ENCODE measurements at regions not wholly inside any gene's neighbourhood (a gene's known extent, or its start where the extent isn't known, plus 50 kb on each side); places are given as distances from the start of the nearest gene placed in this dataset.

- no peaks in the 10 kb centered on the region for H3K9me3 ChIP-seq (ENCODE audit: control insufficient read depth in 1 of 2, low read length in 2 of 2)
- H3K4me3 ChIP-seq (ENCODE audit: low read depth in 1 of 2, low read length in 2 of 2), result no peak overlapping the region
- H3K36me3 ChIP-seq (ENCODE audit: control insufficient read depth in 1 of 2, insufficient read depth in 2 of 2, low read length in 2 of 2), result no peaks in the 10 kb centered on the region
- H3K27ac ChIP-seq (ENCODE audit: low read length), result no peak overlapping the region
- peaks cover 0 to 3% of the 10 kb centered on the region in 2 donors for H3K4me1 ChIP-seq (ENCODE audit: control insufficient read depth in 1 of 2, insufficient read depth in 2 of 2, low read length in 2 of 2)
- no peaks in the 10 kb centered on the region for H3K27me3 ChIP-seq (ENCODE audit: low read depth, low read length)
Observed at GRCh38 chr16:48054881-48055601, 100.8 kb downstream of the ABCC12 start.

- no peaks in the 10 kb centered on the region for H3K36me3 ChIP-seq (ENCODE audit: control insufficient read depth in 1 of 2, insufficient read depth in 2 of 2, low read length in 2 of 2)
- peaks cover 0 to 3% of the 10 kb centered on the region in 2 donors for H3K4me1 ChIP-seq (ENCODE audit: control insufficient read depth in 1 of 2, insufficient read depth in 2 of 2, low read length in 2 of 2)
- no peaks in the 10 kb centered on the region for H3K27me3 ChIP-seq (ENCODE audit: low read depth, low read length)
- no peak overlapping the region for H3K27ac ChIP-seq (ENCODE audit: low read length)
- H3K9me3 ChIP-seq (ENCODE audit: control insufficient read depth in 1 of 2, low read length in 2 of 2), result no peaks in the 10 kb centered on the region
- no peak overlapping the region for H3K4me3 ChIP-seq (ENCODE audit: low read depth in 1 of 2, low read length in 2 of 2)
Observed at GRCh38 chr16:48053418-48053745, 102.4 kb downstream of the ABCC12 start.

DNA sequence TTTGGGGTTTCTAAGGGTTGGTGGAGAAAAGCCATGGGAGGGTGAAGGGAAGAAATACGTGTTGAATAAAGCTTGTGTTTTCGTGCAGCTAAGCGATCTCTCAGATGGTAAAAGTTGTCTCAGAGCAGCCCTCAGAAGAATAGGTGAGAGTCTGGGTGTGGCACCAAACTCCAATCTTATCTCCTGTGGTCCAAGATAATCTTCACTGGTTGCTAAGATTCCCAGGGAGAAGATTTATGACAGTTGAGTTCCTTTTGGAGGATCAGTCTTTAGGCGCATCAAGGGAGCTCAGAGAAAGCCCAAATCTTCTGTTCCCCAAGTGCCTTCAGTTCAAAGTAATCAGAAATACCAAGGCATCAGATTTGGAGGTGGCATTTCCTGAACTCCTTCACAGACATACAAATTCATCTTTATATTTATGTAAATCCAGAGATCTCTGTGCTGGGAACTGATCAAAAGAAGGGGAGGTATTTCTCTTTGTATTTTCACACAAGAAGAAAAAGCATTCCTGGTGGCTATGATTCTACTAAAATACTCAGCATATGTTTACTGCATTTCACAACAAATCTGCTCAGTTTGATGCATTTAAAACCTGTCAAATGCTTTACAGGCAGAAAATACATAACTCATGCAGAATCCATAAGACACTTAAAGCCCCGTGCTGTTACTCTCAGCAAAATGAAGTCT is 102.9 kb downstream of the ABCC12 start:
- peaks cover 0 to 3% of the 10 kb centered on the region in 2 donors for H3K4me1 ChIP-seq (ENCODE audit: control insufficient read depth in 1 of 2, insufficient read depth in 2 of 2, low read length in 2 of 2)
- no peak overlapping the region for H3K27ac ChIP-seq (ENCODE audit: low read length)
- no peaks in the 10 kb centered on the region for H3K36me3 ChIP-seq (ENCODE audit: control insufficient read depth in 1 of 2, insufficient read depth in 2 of 2, low read length in 2 of 2)
- no peaks in the 10 kb centered on the region for H3K9me3 ChIP-seq (ENCODE audit: control insufficient read depth in 1 of 2, low read length in 2 of 2)
- no peak overlapping the region for H3K4me3 ChIP-seq (ENCODE audit: low read depth in 1 of 2, low read length in 2 of 2)
- H3K27me3 ChIP-seq (ENCODE audit: low read depth, low read length), result no peaks in the 10 kb centered on the region

DNA sequence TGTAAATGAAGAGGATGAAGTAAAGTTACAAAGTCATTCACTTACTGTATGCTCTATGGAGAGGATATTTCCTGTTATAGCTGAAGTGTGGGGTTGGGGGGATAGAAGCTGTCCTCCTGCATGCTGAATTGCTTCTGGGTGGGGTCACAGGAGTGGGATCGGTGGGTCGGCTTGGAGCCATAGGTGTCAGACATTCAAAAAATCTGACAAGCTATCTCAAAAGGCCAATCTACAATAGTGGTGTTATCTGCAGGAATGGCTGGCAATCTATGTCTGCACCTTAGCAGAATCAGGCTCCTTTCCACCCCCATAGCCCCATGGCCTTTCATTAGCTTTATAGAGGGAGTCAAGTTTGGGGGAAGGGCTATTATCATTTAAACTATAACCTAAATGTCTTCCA is 104.9 kb downstream of the ABCC12 start:
- Histone ChIP-seq H3K4me3 (ENCODE audit: low read depth in 1 of 2, low read length in 2 of 2) (no peak overlapping the region), H3K9me3 (ENCODE audit: control insufficient read depth in 1 of 2, low read length in 2 of 2) (no peaks in the 10 kb centered on the region), H3K27me3 (ENCODE audit: low read depth, low read length) (no peaks in the 10 kb centered on the region), H3K36me3 (ENCODE audit: control insufficient read depth in 1 of 2, insufficient read depth in 2 of 2, low read length in 2 of 2) (no peaks in the 10 kb centered on the region), H3K27ac (ENCODE audit: low read length) (no peak overlapping the region), H3K4me1 (ENCODE audit: control insufficient read depth in 1 of 2, insufficient read depth in 2 of 2, low read length in 2 of 2) (peaks cover 0 to 3% of the 10 kb centered on the region in 2 donors)

DNA sequence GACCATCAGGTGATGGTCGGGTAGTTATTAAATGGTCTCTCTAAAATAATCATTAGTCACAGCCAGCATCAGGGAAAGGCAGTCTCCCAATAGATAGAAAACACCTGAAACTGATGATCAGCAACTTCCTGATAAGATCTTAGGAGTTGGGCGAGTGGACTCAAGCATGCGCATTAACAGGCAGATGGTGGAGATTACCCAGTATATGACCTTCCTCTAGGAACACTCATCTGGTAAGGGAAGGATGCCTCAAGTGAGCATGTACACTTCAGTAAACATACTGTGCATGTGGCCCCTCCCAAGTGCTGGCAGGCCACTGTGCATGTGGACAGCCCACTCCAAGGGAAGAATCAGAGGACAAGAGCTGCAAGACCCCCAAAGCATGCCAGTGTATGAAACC is 105.9 kb downstream of the ABCC12 start:
- Histone ChIP-seq H3K9me3 (ENCODE audit: control insufficient read depth in 1 of 2, low read length in 2 of 2) (no peaks in the 10 kb centered on the region), H3K27me3 (ENCODE audit: low read depth, low read length) (no peaks in the 10 kb centered on the region), H3K36me3 (ENCODE audit: control insufficient read depth in 1 of 2, insufficient read depth in 2 of 2, low read length in 2 of 2) (no peaks in the 10 kb centered on the region), H3K4me1 (ENCODE audit: control insufficient read depth in 1 of 2, insufficient read depth in 2 of 2, low read length in 2 of 2) (peaks cover 0 to 1% of the 10 kb centered on the region in 2 donors), H3K4me3 (ENCODE audit: low read depth in 1 of 2, low read length in 2 of 2) (no peak overlapping the region), H3K27ac (ENCODE audit: low read length) (no peak overlapping the region)

- Histone ChIP-seq H3K36me3 (ENCODE audit: control insufficient read depth in 1 of 2, insufficient read depth in 2 of 2, low read length in 2 of 2) (no peaks in the 10 kb centered on the region), H3K4me3 (ENCODE audit: low read depth in 1 of 2, low read length in 2 of 2) (no peak overlapping the region), H3K4me1 (ENCODE audit: control insufficient read depth in 1 of 2, insufficient read depth in 2 of 2, low read length in 2 of 2) (no peaks in the 10 kb centered on the region), H3K27me3 (ENCODE audit: low read depth, low read length) (no peaks in the 10 kb centered on the region), H3K9me3 (ENCODE audit: control insufficient read depth in 1 of 2, low read length in 2 of 2) (peaks cover 0 to 3% of the 10 kb centered on the region in 2 donors), H3K27ac (ENCODE audit: low read length) (no peak overlapping the region)
Observed at GRCh38 chr16:48047720-48048119, 108.1 kb downstream of the ABCC12 start.

DNA sequence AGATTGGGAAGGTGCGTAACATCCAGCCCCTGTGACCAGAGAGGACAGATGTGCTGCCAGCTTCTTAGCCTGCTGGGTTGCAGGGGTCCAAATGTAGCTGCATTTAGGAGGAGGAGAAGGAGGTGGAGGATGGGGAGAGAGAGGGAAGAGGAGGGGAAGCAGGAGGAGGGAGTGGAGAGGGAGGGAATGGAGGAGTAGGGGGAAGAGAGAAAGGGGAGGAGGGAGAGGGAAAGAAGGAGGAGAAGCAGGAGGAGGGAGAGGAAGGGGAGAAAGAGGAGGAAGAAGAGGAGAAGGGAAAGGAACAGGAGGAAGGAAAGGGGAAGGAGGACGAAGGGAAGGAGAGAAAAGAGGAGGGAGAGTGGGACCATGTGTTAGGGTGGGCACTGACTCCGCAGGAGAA is 108.6 kb downstream of the ABCC12 start:
- no peaks in the 10 kb centered on the region for H3K36me3 ChIP-seq (ENCODE audit: control insufficient read depth in 1 of 2, insufficient read depth in 2 of 2, low read length in 2 of 2)
- H3K27me3 ChIP-seq (ENCODE audit: low read depth, low read length), result no peaks in the 10 kb centered on the region
- no peak overlapping the region for H3K4me3 ChIP-seq (ENCODE audit: low read depth in 1 of 2, low read length in 2 of 2)
- H3K9me3 ChIP-seq (ENCODE audit: control insufficient read depth in 1 of 2, low read length in 2 of 2), result peaks cover 0 to 3% of the 10 kb centered on the region in 2 donors
- H3K27ac ChIP-seq (ENCODE audit: low read length), result no peak overlapping the region
- no peaks in the 10 kb centered on the region for H3K4me1 ChIP-seq (ENCODE audit: control insufficient read depth in 1 of 2, insufficient read depth in 2 of 2, low read length in 2 of 2)

GRCh38 chr16:48044117-48044516 is 111.7 kb downstream of the ABCC12 start:
- peaks cover 0 to 3% of the 10 kb centered on the region in 2 donors for H3K9me3 ChIP-seq (ENCODE audit: control insufficient read depth in 1 of 2, low read length in 2 of 2)
- H3K36me3 ChIP-seq (ENCODE audit: control insufficient read depth in 1 of 2, insufficient read depth in 2 of 2, low read length in 2 of 2), result no peaks in the 10 kb centered on the region
- no peaks in the 10 kb centered on the region for H3K27me3 ChIP-seq (ENCODE audit: low read depth, low read length)
- no peaks in the 10 kb centered on the region for H3K4me1 ChIP-seq (ENCODE audit: control insufficient read depth in 1 of 2, insufficient read depth in 2 of 2, low read length in 2 of 2)
- no peak overlapping the region for H3K4me3 ChIP-seq (ENCODE audit: low read depth in 1 of 2, low read length in 2 of 2)
- no peak overlapping the region for H3K27ac ChIP-seq (ENCODE audit: low read length)

GRCh38 chr16:48041981-48042421 is 113.8 kb downstream of the ABCC12 start:
- H3K4me1 ChIP-seq (ENCODE audit: control insufficient read depth in 1 of 2, insufficient read depth in 2 of 2, low read length in 2 of 2), result no peaks in the 10 kb centered on the region
- H3K27me3 ChIP-seq (ENCODE audit: low read depth, low read length), result no peaks in the 10 kb centered on the region
- H3K27ac ChIP-seq (ENCODE audit: low read length), result no peak overlapping the region
- H3K4me3 ChIP-seq (ENCODE audit: low read depth in 1 of 2, low read length in 2 of 2), result no peak overlapping the region
- peaks cover 0 to 3% of the 10 kb centered on the region in 2 donors for H3K9me3 ChIP-seq (ENCODE audit: control insufficient read depth in 1 of 2, low read length in 2 of 2)
- H3K36me3 ChIP-seq (ENCODE audit: control insufficient read depth in 1 of 2, insufficient read depth in 2 of 2, low read length in 2 of 2), result no peaks in the 10 kb centered on the region

GRCh38 chr16:48035142-48035541 is 120.7 kb downstream of the ABCC12 start:
- no peaks in the 10 kb centered on the region for H3K27me3 ChIP-seq (ENCODE audit: low read depth, low read length)
- no peak overlapping the region for H3K27ac ChIP-seq (ENCODE audit: low read length)
- H3K4me1 ChIP-seq (ENCODE audit: control insufficient read depth in 1 of 2, insufficient read depth in 2 of 2, low read length in 2 of 2), result no peaks in the 10 kb centered on the region
- H3K9me3 ChIP-seq (ENCODE audit: control insufficient read depth in 1 of 2, low read length in 2 of 2), result peaks cover 0 to 5% of the 10 kb centered on the region in 2 donors
- no peaks in the 10 kb centered on the region for H3K36me3 ChIP-seq (ENCODE audit: control insufficient read depth in 1 of 2, insufficient read depth in 2 of 2, low read length in 2 of 2)
- H3K4me3 ChIP-seq (ENCODE audit: low read depth in 1 of 2, low read length in 2 of 2), result no peak overlapping the region

DNA sequence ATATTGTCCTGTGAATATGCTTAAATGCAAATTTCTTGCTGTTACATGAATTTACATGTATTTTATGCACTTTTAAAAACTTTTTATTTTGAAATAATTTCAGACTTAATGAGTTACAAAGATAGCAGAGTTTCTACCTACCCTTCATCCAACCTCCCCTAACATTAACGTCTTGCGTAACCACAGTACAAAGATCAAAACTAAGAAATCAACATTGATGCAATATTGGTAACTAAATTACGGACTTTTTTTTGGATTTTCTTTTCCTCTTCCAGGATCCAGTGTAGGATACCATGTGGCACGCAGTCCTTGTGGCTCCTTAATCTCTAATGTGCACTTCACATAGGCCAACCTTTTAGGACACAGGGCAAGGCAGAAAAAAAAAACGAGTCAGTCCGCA is 124.9 kb downstream of the ABCC12 start:
- peaks cover 0 to 5% of the 10 kb centered on the region in 2 donors for H3K9me3 ChIP-seq (ENCODE audit: control insufficient read depth in 1 of 2, low read length in 2 of 2)
- H3K36me3 ChIP-seq (ENCODE audit: control insufficient read depth in 1 of 2, insufficient read depth in 2 of 2, low read length in 2 of 2), result no peaks in the 10 kb centered on the region
- no peaks in the 10 kb centered on the region for H3K4me1 ChIP-seq (ENCODE audit: control insufficient read depth in 1 of 2, insufficient read depth in 2 of 2, low read length in 2 of 2)
- no peak overlapping the region for H3K27ac ChIP-seq (ENCODE audit: low read length)
- H3K4me3 ChIP-seq (ENCODE audit: low read depth in 1 of 2, low read length in 2 of 2), result no peak overlapping the region
- no peaks in the 10 kb centered on the region for H3K27me3 ChIP-seq (ENCODE audit: low read depth, low read length)

All from muscle layer of duodenum (tissue), 2 donors.